ENCODE measurements at regions not wholly inside any gene's neighbourhood (a gene's known extent, or its start where the extent isn't known, plus 50 kb on each side); places are given as distances from the start of the nearest gene placed in this dataset.

- no peaks in the 10 kb centered on the region for H3K9me3 ChIP-seq
- intact Hi-C loops (cut with DNase I): no loop called here
- no peaks in the 10 kb centered on the region for H3K36me3 ChIP-seq
- WGBS (ENCODE audit: insufficient coverage, low coverage, low lambda C conversion rate, missing lambda C conversion rate): 56% methylated on average over 2 of the region's 2 CpGs
- no peak for TF ChIP-seq CTCF (IDR thresholded peaks at IDR 0.05)
- no peak for TF ChIP-seq POLR2A (IDR thresholded peaks at IDR 0.05)
- H3K27ac ChIP-seq: no peak overlapping the region
- H3K27me3 ChIP-seq: no peaks in the 10 kb centered on the region
- H3K4me1 ChIP-seq: no peaks in the 10 kb centered on the region
- H3K4me3 ChIP-seq: no peak overlapping the region
- ATAC-seq (no peak), DNase-seq (no peak)
These were observed 181.9 kb downstream of the C1orf94 start for GRCh38 chr1:34358636-34359035.

GRCh38 chr1:34359411-34359810 is 182.7 kb downstream of the C1orf94 start:
- no peak for TF ChIP-seq POLR2A (IDR thresholded peaks at IDR 0.05)
- no peak for TF ChIP-seq CTCF (IDR thresholded peaks at IDR 0.05)
- ATAC-seq (no peak), DNase-seq (no peak)
- no peaks in the 10 kb centered on the region for H3K27me3 ChIP-seq
- WGBS (ENCODE audit: insufficient coverage, low coverage, low lambda C conversion rate, missing lambda C conversion rate): 70% methylated on average over 4 of the region's 4 CpGs
- intact Hi-C loops (cut with DNase I): no loop called here
- no peak overlapping the region for H3K4me3 ChIP-seq
- H3K27ac ChIP-seq: no peak overlapping the region
- H3K4me1 ChIP-seq: no peaks in the 10 kb centered on the region
- H3K36me3 ChIP-seq: no peaks in the 10 kb centered on the region
- H3K9me3 ChIP-seq: no peaks in the 10 kb centered on the region

- no peak overlapping the region for H3K4me3 ChIP-seq
- intact Hi-C loops (cut with DNase I): no loop called here
- TF ChIP-seq POLR2A (IDR thresholded peaks at IDR 0.05): no peak
- no peak for TF ChIP-seq CTCF (IDR thresholded peaks at IDR 0.05)
- no peaks in the 10 kb centered on the region for H3K27me3 ChIP-seq
- H3K4me1 ChIP-seq: no peaks in the 10 kb centered on the region
- no peaks in the 10 kb centered on the region for H3K36me3 ChIP-seq
- no peak overlapping the region for H3K27ac ChIP-seq
- DNase-seq (no peak), ATAC-seq (no peak)
- 60% methylated on average over 1 of the region's 3 CpGs for WGBS (ENCODE audit: insufficient coverage, low coverage, low lambda C conversion rate, missing lambda C conversion rate)
- no peaks in the 10 kb centered on the region for H3K9me3 ChIP-seq
These were observed 183.9 kb downstream of the C1orf94 start for GRCh38 chr1:34360574-34360973.

DNA sequence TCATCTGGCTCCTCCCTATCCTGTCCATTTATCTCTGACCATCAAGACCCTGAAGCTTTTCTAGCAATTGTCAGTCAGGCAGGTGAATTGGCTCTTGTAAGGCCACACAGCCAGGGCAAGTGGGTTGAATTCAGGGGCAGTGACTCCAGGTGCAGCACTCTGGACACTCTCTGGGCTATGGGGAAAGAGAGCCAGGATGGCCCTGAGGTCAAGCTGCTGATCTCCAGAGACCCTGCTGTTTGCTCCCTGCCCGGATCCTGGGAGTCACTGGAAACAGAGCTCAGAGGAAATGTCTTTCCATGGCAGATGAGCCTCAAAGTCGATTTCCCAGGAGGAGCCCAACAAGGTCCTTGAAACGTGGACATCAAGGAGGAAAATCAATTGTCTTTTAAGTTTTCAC is 184.4 kb downstream of the C1orf94 start:
- no peak overlapping the region for H3K4me3 ChIP-seq
- no peaks in the 10 kb centered on the region for H3K4me1 ChIP-seq
- intact Hi-C loops (cut with DNase I): no loop called here
- ATAC-seq (no peak), DNase-seq (no peak)
- no peak overlapping the region for H3K27ac ChIP-seq
- WGBS (ENCODE audit: insufficient coverage, low coverage, low lambda C conversion rate, missing lambda C conversion rate): 13% methylated on average over 2 of the region's 3 CpGs
- TF ChIP-seq POLR2A (IDR thresholded peaks at IDR 0.05): no peak
- no peak for TF ChIP-seq CTCF (IDR thresholded peaks at IDR 0.05)
- H3K9me3 ChIP-seq: no peaks in the 10 kb centered on the region
- H3K36me3 ChIP-seq: no peaks in the 10 kb centered on the region
- H3K27me3 ChIP-seq: no peaks in the 10 kb centered on the region

- no peaks in the 10 kb centered on the region for H3K36me3 ChIP-seq
- no peak for DNase-seq
- no peak overlapping the region for H3K27ac ChIP-seq
- H3K27me3 ChIP-seq: no peaks in the 10 kb centered on the region
- no peaks in the 10 kb centered on the region for H3K4me1 ChIP-seq
- no peak for ATAC-seq
- no peak overlapping the region for H3K4me3 ChIP-seq
- no peaks in the 10 kb centered on the region for H3K9me3 ChIP-seq
- TF ChIP-seq CTCF (IDR thresholded peaks at IDR 0.05) (no peak), POLR2A (IDR thresholded peaks at IDR 0.05) (no peak)
- WGBS (ENCODE audit: insufficient coverage, low coverage, low lambda C conversion rate, missing lambda C conversion rate): 24% methylated on average over 2 of the region's 2 CpGs
- intact Hi-C loops (cut with DNase I): no loop called here
These were observed 185.2 kb downstream of the C1orf94 start for GRCh38 chr1:34361781-34362357.

All from right lobe of liver (tissue), 6 donors.